ENCODE measurements at regions not wholly inside any gene's neighbourhood (a gene's known extent, or its start where the extent isn't known, plus 50 kb on each side); places are given as distances from the start of the nearest gene placed in this dataset.

DNA sequence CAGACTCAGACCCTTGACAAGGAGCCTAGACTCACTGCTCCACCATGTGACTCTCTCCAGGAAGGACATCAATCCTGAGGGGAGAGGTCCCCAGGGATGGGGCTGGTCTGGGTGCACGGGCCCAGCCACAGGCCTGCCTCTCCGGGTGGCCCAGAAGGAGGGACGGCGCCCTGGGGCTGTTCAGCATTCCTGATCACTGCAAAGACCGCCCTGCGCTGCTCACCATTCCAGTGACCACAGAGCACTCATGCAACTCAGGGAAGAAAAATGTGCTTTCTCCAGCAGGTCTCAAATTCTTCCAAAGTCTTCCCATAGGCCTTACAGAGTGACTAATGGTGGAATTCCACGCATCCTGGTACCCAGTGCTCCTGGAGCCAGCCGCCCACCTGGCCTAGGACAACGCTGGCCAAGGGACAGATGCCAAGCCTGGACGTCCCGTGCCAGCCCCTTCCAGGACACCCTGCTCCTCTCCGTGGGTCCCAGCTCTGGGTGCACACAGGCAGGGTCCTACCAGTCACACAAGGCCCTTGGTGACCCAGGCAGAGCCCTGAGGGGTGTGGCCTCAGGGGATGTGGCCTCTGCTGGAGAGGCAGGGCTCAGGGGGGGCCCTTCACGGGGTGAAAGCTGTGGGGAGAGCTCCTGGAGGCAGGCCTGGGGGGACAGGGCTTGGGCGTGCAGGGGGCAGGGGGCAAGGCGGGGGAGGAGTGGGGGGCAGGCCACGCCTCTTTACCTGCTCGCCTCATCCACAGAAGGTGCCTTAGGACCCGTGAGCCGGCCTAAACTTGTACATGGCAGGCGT, 178.8 kb downstream of the IGLL1 start:
- Mint-ChIP-seq H3K9me3 (ENCODE audit: low read depth) (peaks cover 3% of the 10 kb centered on the region), H3K27ac (no peak overlapping the region), H3K36me3 (ENCODE audit: insufficient read depth) (no peaks in the 10 kb centered on the region), H3K4me1 (ENCODE audit: low read depth) (peaks cover 6% of the 10 kb centered on the region), H3K4me3 (ENCODE audit: low read depth) (peak overlapping the region; percentile 38), H3K27me3 (no peaks in the 10 kb centered on the region)
- TF ChIP-seq, protein P1, sequence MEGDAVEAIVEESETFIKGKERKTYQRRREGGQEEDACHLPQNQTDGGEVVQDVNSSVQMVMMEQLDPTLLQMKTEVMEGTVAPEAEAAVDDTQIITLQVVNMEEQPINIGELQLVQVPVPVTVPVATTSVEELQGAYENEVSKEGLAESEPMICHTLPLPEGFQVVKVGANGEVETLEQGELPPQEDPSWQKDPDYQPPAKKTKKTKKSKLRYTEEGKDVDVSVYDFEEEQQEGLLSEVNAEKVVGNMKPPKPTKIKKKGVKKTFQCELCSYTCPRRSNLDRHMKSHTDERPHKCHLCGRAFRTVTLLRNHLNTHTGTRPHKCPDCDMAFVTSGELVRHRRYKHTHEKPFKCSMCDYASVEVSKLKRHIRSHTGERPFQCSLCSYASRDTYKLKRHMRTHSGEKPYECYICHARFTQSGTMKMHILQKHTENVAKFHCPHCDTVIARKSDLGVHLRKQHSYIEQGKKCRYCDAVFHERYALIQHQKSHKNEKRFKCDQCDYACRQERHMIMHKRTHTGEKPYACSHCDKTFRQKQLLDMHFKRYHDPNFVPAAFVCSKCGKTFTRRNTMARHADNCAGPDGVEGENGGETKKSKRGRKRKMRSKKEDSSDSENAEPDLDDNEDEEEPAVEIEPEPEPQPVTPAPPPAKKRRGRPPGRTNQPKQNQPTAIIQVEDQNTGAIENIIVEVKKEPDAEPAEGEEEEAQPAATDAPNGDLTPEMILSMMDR (IDR thresholded peaks at IDR 0.05; ENCODE audit: unreplicated experiment): no peak
- no peak for DNase-seq (ENCODE audit: low spot score, unreplicated experiment)

DNA sequence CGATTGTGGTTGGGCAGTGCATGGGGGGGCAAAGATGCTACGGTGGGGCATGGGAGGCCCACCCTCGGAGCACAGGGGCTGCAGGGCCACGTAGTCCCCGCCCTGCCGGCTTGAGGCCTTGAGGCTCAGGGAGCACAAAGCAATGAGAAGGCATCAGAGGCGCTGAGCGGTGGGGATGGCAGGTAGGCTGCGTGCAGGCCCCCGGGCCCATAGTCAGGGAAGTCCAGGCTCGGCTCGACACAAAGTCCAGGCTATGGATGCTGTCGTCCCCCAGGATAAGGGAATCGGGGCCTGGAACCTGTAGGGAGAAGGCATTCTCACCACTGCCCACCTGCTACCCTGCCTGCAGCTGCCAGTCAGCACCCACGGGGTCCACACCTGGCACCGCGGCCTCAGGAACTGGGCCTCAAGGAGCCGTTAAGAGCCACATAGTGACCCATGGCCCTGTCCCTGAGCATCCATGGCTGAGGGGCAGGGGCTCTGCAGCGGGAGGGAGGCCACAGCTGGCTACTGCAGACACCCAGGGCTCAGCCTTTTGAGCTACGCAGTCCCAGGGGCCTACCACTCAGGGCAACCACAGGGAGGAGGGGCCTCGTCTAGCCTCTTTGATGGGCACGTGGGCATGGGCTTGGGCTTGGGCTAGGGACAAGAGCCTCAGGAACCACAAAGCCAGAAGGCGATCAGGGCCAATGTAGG, 179.7 kb downstream of the IGLL1 start:
- H3K27ac Mint-ChIP-seq: no peak overlapping the region
- H3K9me3 Mint-ChIP-seq (ENCODE audit: low read depth): no peaks in the 10 kb centered on the region
- H3K4me3 Mint-ChIP-seq (ENCODE audit: low read depth): peak overlapping the region; percentile 16
- no peaks in the 10 kb centered on the region for H3K36me3 Mint-ChIP-seq (ENCODE audit: insufficient read depth)
- TF ChIP-seq, protein P1 (IDR thresholded peaks at IDR 0.05; ENCODE audit: unreplicated experiment): no peak
- peaks cover 6% of the 10 kb centered on the region for H3K4me1 Mint-ChIP-seq (ENCODE audit: low read depth)
- no peak for DNase-seq (ENCODE audit: low spot score, unreplicated experiment)
- H3K27me3 Mint-ChIP-seq: no peaks in the 10 kb centered on the region

DNA sequence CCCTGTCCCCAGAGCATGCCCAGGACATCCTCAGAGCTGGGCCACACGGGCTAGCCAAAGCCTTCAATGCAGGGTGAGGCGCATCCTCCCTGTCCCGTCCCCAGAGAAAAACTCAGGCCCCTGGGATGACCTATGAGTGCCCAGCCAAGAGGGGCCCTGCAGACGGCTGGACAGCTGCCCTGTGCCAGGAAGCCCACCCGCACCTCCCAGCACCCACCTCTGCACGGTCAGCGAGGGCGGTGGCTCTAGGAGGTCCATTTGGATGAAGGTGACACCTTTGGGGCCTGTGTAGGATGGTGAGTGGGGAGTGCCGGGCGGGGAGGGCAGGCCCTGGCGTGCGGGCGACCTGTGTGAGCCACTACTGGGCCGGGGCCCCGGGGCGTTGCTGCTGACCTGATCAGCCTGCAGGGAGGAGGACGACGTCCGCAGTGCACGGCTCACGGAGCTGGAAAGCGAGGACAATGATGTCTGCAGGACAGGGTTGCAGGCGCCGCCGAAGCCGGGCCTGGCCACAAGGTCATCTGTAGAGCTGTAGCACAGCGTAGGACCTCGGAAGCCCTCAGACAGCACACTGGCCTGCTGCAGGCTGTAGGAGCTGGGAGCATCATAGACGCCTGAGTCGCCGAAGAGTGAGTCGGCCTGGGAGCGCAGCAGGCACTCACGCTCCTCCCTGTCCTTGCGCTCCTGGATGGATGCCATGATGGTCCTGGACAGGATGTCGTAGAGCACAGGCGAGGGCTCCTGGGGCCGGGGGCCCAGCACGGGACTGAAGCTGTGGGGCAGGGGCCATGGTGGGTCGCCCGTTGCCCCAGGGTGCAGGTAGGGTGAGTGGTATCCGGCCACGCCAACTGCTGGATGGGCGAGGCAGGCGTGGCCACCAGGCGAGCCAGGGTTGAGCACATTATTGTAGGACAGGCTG, 180.5 kb downstream of the IGLL1 start:
- DNase-seq (ENCODE audit: low spot score, unreplicated experiment): no peak
- Mint-ChIP-seq H3K9me3 (ENCODE audit: low read depth) (no peaks in the 10 kb centered on the region), H3K4me1 (ENCODE audit: low read depth) (peaks cover 6% of the 10 kb centered on the region)

DNA sequence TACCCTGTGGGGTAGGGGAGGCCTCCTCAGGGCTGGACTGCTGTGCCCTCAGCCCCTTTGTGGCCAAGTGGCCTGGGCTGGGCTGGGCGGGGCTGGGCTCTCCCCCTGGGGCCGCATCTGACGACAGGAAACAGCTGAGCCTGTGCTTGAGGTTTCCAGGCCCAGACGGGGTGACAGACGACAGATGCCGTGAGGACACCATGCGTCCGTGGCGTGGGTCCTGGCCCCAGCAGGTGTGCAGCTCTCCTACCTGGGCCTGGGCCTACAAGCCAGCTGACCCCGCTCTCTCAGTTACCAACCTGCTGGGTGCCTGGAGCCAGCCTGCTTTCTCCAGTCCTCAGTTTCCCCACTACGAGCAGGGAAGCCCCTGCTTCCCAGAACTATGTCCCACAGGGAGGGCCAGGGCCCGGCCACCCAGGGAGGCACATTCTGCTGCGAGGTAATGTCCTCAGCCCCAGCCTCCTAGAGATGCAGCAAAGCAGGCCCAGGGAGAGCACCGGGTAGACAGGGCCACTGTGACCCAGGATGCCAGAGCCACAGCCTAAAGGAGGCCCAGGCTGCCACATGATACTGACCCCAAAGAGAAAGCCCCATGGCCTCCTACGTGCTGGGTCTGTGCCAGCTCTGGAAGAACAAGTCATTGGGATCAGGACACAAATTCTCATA, 181.3 kb downstream of the IGLL1 start:
- TF ChIP-seq, protein P1 (IDR thresholded peaks at IDR 0.05; ENCODE audit: unreplicated experiment): no peak
- H3K4me3 Mint-ChIP-seq (ENCODE audit: low read depth): no peak overlapping the region
- H3K27me3 Mint-ChIP-seq: no peaks in the 10 kb centered on the region
- H3K27ac Mint-ChIP-seq: no peak overlapping the region
- no peaks in the 10 kb centered on the region for H3K9me3 Mint-ChIP-seq (ENCODE audit: low read depth)
- no peaks in the 10 kb centered on the region for H3K36me3 Mint-ChIP-seq (ENCODE audit: insufficient read depth)
- no peak for DNase-seq (ENCODE audit: low spot score, unreplicated experiment)
- H3K4me1 Mint-ChIP-seq (ENCODE audit: low read depth): peaks cover 2% of the 10 kb centered on the region

More for the DNA sequence above, 180.5 kb downstream of the IGLL1 start:
- no peak overlapping the region for H3K27ac Mint-ChIP-seq
- no peaks in the 10 kb centered on the region for H3K36me3 Mint-ChIP-seq (ENCODE audit: insufficient read depth)
- no peak overlapping the region for H3K4me3 Mint-ChIP-seq (ENCODE audit: low read depth)
- TF ChIP-seq, protein P1 (IDR thresholded peaks at IDR 0.05; ENCODE audit: unreplicated experiment): no peak
- no peaks in the 10 kb centered on the region for H3K27me3 Mint-ChIP-seq

Measured in progenitor cell of endocrine pancreas (in vitro differentiated cells).